K562 (cell line): ENCODE measurements at regions not wholly inside any gene's neighbourhood (a gene's known extent, or its start where the extent isn't known, plus 50 kb on each side); places are given as distances from the start of the nearest gene placed in this dataset.

Experiments
- ATAC-seq: fragments of 200-7000 bp; cut with Tn5 transposase; 3 replicates; pipeline ENCODE4 v1.9.1; 2020; ENCODE audit warnings: moderate library complexity
- BruUV-seq: library from RNA; stranded (reverse); fragments of 400-500 nt; replicated peaks from 2 replicates; lab custom pipeline; 2021; lab: Mats Ljungman, UMichigan
- CTCF ChIA-PET: fragments of 300-600 bp; formaldehyde crosslinking; extraction: SDS; loops from one replicate; lab custom pipeline; 2021; ENCODE audit warnings: low intra/inter-chr PET ratio; lab: Yijun Ruan, JAX
- POLR2A ChIA-PET: fragments of 300-600, 350-650 bp; sonication (Branson Sonifier 250); formaldehyde crosslinking; extraction: SDS; loops from one replicate; lab custom pipeline; 2021; ENCODE audit warnings: antibody characterized with exemption, inconsistent platforms; lab: Yijun Ruan, JAX
- DNase-seq, 4 experiments: peaks; one replicate each; pipeline versions ENCODE4 v3.0.0 to v3.0.0-alpha.2; 2011 to 2018; ENCODE audit warnings: low spot score in 3 of 4, mixed read lengths in 3 of 4; ENCODE audit errors: extremely low read depth in 1 of 4
- FAIRE-seq: peaks from 2 replicates; lab custom pipeline; 2011; peaks lifted over from hg19 to GRCh38; lab: Jason Lieb, UNC
- H2AFZ ChIP-seq: 2 replicates; pipeline ENCODE4 v1.6.0; 2011; ENCODE audit warnings: low read depth, low read length, control low read depth, inconsistent platforms
- H3K27ac ChIP-seq: fragments of 200-600 bp; 3 replicates; pipeline ENCODE4 v1.8.0; 2011; ENCODE audit warnings: low read depth, mild to moderate bottlenecking, control low read depth, inconsistent platforms, low read length, moderate library complexity, mixed read lengths; ENCODE audit errors: extremely low read depth
- H3K27me3 ChIP-seq, 2 experiments: fragments of 300-600 bp in 1 of 2; 2 replicates in 1 of 2; 3 replicates in 1 of 2; pipeline versions ENCODE4 v1.6.0 to v1.8.0; 2011; ENCODE audit warnings: inconsistent platforms in 2 of 2, low read length in 2 of 2, mild to moderate bottlenecking in 1 of 2, mixed read lengths in 1 of 2, moderate library complexity in 1 of 2; ENCODE audit not compliant: control insufficient read depth in 2 of 2, insufficient read depth in 2 of 2
- H3K36me3 ChIP-seq: fragments of 300-600 bp; 3 replicates; pipeline ENCODE4 v1.8.0; 2011; ENCODE audit warnings: mild to moderate bottlenecking, low read length, inconsistent platforms; ENCODE audit not compliant: control insufficient read depth, insufficient read depth
- H3K4me1 ChIP-seq, 2 experiments: fragments of 200-600 bp in 1 of 2; replicated peaks in 1 of 2; 2 replicates in 1 of 2; 3 replicates in 1 of 2; pipeline versions ENCODE4 v1.5.1 to v1.8.0; 2011; ENCODE audit warnings: inconsistent platforms in 2 of 2, low read length in 2 of 2, mild to moderate bottlenecking in 1 of 2, mixed read lengths in 1 of 2, moderate library complexity in 1 of 2; ENCODE audit not compliant: control insufficient read depth in 2 of 2, insufficient read depth in 2 of 2
- H3K4me2 ChIP-seq: 2 replicates; pipeline ENCODE4 v1.6.1; 2011; ENCODE audit warnings: low read length, control low read depth, inconsistent platforms, mixed read lengths; ENCODE audit not compliant: insufficient read depth
- H3K4me3 ChIP-seq: fragments of 200-600 bp; sonication (generic), shearing (Covaris generic); 2 replicates; pipeline ENCODE4 v1.5.1; 2016; ENCODE audit warnings: control low read depth, inconsistent platforms
- H3K79me2 ChIP-seq: fragments of 200-600 bp; 3 replicates; pipeline ENCODE4 v1.8.0; 2011; ENCODE audit warnings: low read length, inconsistent platforms; ENCODE audit not compliant: control insufficient read depth, insufficient read depth
- H3K9ac ChIP-seq, 2 experiments: 2 replicates each; pipeline versions ENCODE4 v1.6.0 to v1.6.1; 2011; ENCODE audit warnings: low read depth in 2 of 2, low read length in 2 of 2, control low read depth in 1 of 2, inconsistent platforms in 1 of 2, mild to moderate bottlenecking in 1 of 2, mixed read lengths in 1 of 2; ENCODE audit not compliant: insufficient read depth in 1 of 2
- H3K9me1 ChIP-seq: one replicate; pipeline ENCODE4 v1.6.0; 2011; ENCODE audit warnings: inconsistent platforms, mild to moderate bottlenecking, low read length, moderate library complexity; ENCODE audit not compliant: control insufficient read depth, insufficient read depth
- H3K9me3 ChIP-seq: replicated peaks from 2 replicates; pipeline ENCODE4 v1.5.1; 2011; ENCODE audit warnings: low read depth, low read length, inconsistent platforms; ENCODE audit not compliant: control insufficient read depth, insufficient read depth
- H4K20me1 ChIP-seq: replicated peaks from 2 replicates; pipeline ENCODE4 v1.6.1; 2011; ENCODE audit warnings: low read length, inconsistent platforms, mixed read lengths; ENCODE audit not compliant: control insufficient read depth, insufficient read depth
- ETV6 ChIP-seq, 3 experiments: fragments of 150-350 bp in 1 of 3; sonication (generic) in 1 of 3; formaldehyde crosslinking in 1 of 3; IDR thresholded peaks; 2 replicates each; pipeline versions ENCODE4 v1.6.1 to v1.8.0; 2014 to 2022; ENCODE audit warnings: borderline replicate concordance in 2 of 3, low read depth in 2 of 3, antibody characterized with exemption in 1 of 3, low read length in 1 of 3, mild to moderate bottlenecking in 1 of 3, missing genetic modification reagents in 1 of 3
- ZNF12 ChIP-seq: sonication (generic); formaldehyde crosslinking; IDR thresholded peaks from 2 replicates; pipeline ENCODE4 v1.4.0; 2020; ENCODE audit warnings: mild to moderate bottlenecking, missing genetic modification reagents
- ZNF146 ChIP-seq: IDR thresholded peaks from one replicate; pipeline ENCODE4 v1.6.1; 2018; ENCODE audit warnings: missing compliant biosample characterization; ENCODE audit not compliant: unreplicated experiment
- WGBS: fragments of 100-300 bp; shearing (Covaris generic); methylation state at CpG from one replicate; pipeline ENCODE4 v1.1.6; 2016; ENCODE audit warnings: low coverage, mixed read lengths; ENCODE audit not compliant: insufficient coverage; ENCODE audit errors: missing lambda C conversion rate; 5-methylcytosine and 5-hydroxymethylcytosine counted together
- in situ Hi-C: fragments of 300-500 bp; cut with MboI; formaldehyde crosslinking; loops from 4 replicates; pipeline ENCODE4 v1.15.0; 2018; ENCODE audit warnings: inconsistent platforms, mixed read lengths
- intact Hi-C: fragments of 100-400 bp; cut with micrococcal nuclease; formaldehyde crosslinking; loops from 2 replicates; pipeline ENCODE4 v1.14.2; 2022
- TF ChIP-seq, protein P1 (sequence below), 3 experiments: IDR thresholded peaks in 2 of 3; conservative IDR thresholded peaks in 1 of 3; 2 replicates each; pipeline ENCODE4 v1.5.1; 2011 to 2012; ENCODE audit warnings: low read length in 3 of 3, mild to moderate bottlenecking in 3 of 3, control low read depth in 2 of 3, improper control_type of control experiment in 1 of 3, inconsistent platforms in 1 of 3, low read depth in 1 of 3, mixed read lengths in 1 of 3, moderate library complexity in 1 of 3; ENCODE audit not compliant: insufficient read depth in 2 of 3

DNA sequence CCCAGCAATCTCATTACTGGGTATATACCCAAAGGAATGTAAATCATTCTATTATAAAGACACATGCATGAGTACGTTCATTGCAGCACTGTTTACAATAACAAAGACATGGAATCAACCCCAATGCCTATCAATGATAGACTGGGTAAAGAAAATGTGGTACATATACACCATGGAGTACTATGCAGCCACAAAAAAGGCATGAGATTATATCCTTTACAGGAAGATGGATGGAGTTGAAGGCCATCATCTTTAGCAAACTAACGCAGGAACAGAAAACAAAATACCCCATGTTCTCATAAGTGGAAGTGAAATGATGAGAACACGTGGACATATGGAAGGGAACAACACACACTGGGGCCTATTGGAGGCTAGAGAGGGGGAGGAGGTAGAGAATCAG, 115.7 kb downstream of the NUS1 start:
- Histone ChIP-seq H3K27ac (no peak overlapping the region), H3K4me3 (no peak overlapping the region), H3K79me2 (no peaks in the 10 kb centered on the region), H2AFZ (no peak overlapping the region), H3K36me3 (no peaks in the 10 kb centered on the region), H3K9me3 (no peaks in the 10 kb centered on the region), H4K20me1 (no peaks in the 10 kb centered on the region; the same call in 1 of the 2 replicates), H3K9ac (no peak overlapping the region), H3K9me1 (no peaks in the 10 kb centered on the region), H3K4me2 (no peak overlapping the region), H3K27me3 (no peaks in the 10 kb centered on the region), H3K4me1 (no peaks in the 10 kb centered on the region)
- POLR2A ChIA-PET = no interaction called here
- FAIRE-seq (no peak), ATAC-seq (no peak), DNase-seq (no peak)
- in situ Hi-C loops (no loop called here), intact Hi-C loops (no loop called here)
- TF ChIP-seq ETV6 (IDR thresholded peaks at IDR 0.05; ENCODE audit: borderline replicate concordance in 1 of 2, low read depth in 2 of 2, low read length in 1 of 2) (no peak), ETV6 (CRISPR knock-in tag; IDR thresholded peaks at IDR 0.05; ENCODE audit: borderline replicate concordance) (no peak), ZNF12 (no peak), ZNF146 (CRISPR knock-in tag) (peak; percentile 74)
- TF ChIP-seq, protein P1, sequence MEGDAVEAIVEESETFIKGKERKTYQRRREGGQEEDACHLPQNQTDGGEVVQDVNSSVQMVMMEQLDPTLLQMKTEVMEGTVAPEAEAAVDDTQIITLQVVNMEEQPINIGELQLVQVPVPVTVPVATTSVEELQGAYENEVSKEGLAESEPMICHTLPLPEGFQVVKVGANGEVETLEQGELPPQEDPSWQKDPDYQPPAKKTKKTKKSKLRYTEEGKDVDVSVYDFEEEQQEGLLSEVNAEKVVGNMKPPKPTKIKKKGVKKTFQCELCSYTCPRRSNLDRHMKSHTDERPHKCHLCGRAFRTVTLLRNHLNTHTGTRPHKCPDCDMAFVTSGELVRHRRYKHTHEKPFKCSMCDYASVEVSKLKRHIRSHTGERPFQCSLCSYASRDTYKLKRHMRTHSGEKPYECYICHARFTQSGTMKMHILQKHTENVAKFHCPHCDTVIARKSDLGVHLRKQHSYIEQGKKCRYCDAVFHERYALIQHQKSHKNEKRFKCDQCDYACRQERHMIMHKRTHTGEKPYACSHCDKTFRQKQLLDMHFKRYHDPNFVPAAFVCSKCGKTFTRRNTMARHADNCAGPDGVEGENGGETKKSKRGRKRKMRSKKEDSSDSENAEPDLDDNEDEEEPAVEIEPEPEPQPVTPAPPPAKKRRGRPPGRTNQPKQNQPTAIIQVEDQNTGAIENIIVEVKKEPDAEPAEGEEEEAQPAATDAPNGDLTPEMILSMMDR (IDR thresholded peaks at IDR 0.05 in 2 of 3, conservative IDR thresholded peaks at IDR 0.05 in 1 of 3; ENCODE audit: insufficient read depth in 2 of 3, low read depth in 1 of 3, low read length in 3 of 3) = no peak
- BruUV-seq = no TSS peak
- WGBS = 0% methylated on average over 3 of the region's 3 CpGs
- CTCF ChIA-PET = no interaction called here
